HepG2 (cell line): ENCODE measurements at regions not wholly inside any gene's neighbourhood (a gene's known extent, or its start where the extent isn't known, plus 50 kb on each side); places are given as distances from the start of the nearest gene placed in this dataset.

Experiments used
- ATAC-seq: fragments of 200-7000 bp; cut with Tn5 transposase; 3 replicates; pipeline ENCODE4 v1.9.1; 2020; ENCODE audit warnings: mild to moderate bottlenecking, moderate library complexity
- BruUV-seq: library from RNA; stranded (reverse); fragments of 400-500 nt; replicated peaks from 2 replicates; lab custom pipeline; 2021; lab: Mats Ljungman, UMichigan
- CTCF ChIA-PET: fragments of 300-600 bp; formaldehyde crosslinking; extraction: SDS; loops from one replicate; lab custom pipeline; 2021; ENCODE audit warnings: low total read pairs, inconsistent platforms, low intra/inter-chr PET ratio; lab: Yijun Ruan, JAX
- POLR2A ChIA-PET: fragments of 350-600 bp; sonication (Branson Sonifier 250); formaldehyde crosslinking; loops from one replicate; lab custom pipeline; 2020; ENCODE audit warnings: antibody characterized with exemption, inconsistent platforms; lab: Yijun Ruan, JAX
- DNase-seq: peaks from one replicate; pipeline ENCODE4 v3.0.0-alpha.2; 2015; ENCODE audit warnings: low spot score
- FAIRE-seq: peaks from 3 replicates; lab custom pipeline; 2011; peaks lifted over from hg19 to GRCh38; lab: Jason Lieb, UNC
- H2AFZ ChIP-seq: one replicate; pipeline ENCODE4 v1.6.1; 2011; ENCODE audit warnings: low read length, inconsistent platforms
- H3K27ac ChIP-seq: fragments of 300-600 bp; 3 replicates; pipeline ENCODE4 v1.8.0; 2011; ENCODE audit warnings: mixed run types, mild to moderate bottlenecking, mixed read lengths, low read length, inconsistent platforms; ENCODE audit not compliant: insufficient read depth; ENCODE audit errors: extremely low read length
- H3K27me3 ChIP-seq, 2 experiments: fragments of 200-600 bp in 1 of 2; 2 replicates in 1 of 2; 3 replicates in 1 of 2; pipeline versions ENCODE4 v1.6.0 to v1.8.0; 2011; ENCODE audit warnings: low read length in 2 of 2, mild to moderate bottlenecking in 2 of 2, moderate library complexity in 2 of 2, inconsistent platforms in 1 of 2; ENCODE audit not compliant: insufficient read depth in 2 of 2, control insufficient read depth in 1 of 2
- H3K36me3 ChIP-seq, 2 experiments: fragments of 200-600 bp in 1 of 2; replicated peaks in 1 of 2; 2 replicates in 1 of 2; 3 replicates in 1 of 2; pipeline versions ENCODE4 v1.5.1 to v1.8.0; 2011; ENCODE audit warnings: low read length in 2 of 2, inconsistent platforms in 1 of 2; ENCODE audit not compliant: insufficient read depth in 2 of 2, control insufficient read depth in 1 of 2
- H3K4me1 ChIP-seq: 2 replicates; pipeline ENCODE4 v1.5.1; 2012; ENCODE audit warnings: low read length, inconsistent platforms; ENCODE audit not compliant: insufficient read depth
- H3K4me2 ChIP-seq: 2 replicates; pipeline ENCODE4 v1.6.0; 2011; ENCODE audit warnings: low read depth, low read length, inconsistent platforms
- H3K4me3 ChIP-seq, 3 experiments: fragments of 200-600 bp in 1 of 3; sonication (generic), shearing (Covaris generic) in 1 of 3; replicated peaks in 1 of 3; 2 replicates each; pipeline ENCODE4 v1.5.1; 2011 to 2016; ENCODE audit warnings: low read length in 3 of 3, inconsistent platforms in 2 of 3, low read depth in 2 of 3, mild to moderate bottlenecking in 2 of 3, control low read depth in 1 of 3, mixed read lengths in 1 of 3; ENCODE audit not compliant: insufficient read depth in 1 of 3
- H3K79me2 ChIP-seq: one replicate; pipeline ENCODE4 v1.6.1; 2011; ENCODE audit warnings: low read length, inconsistent platforms; ENCODE audit not compliant: insufficient read depth
- H3K9ac ChIP-seq: 2 replicates; pipeline ENCODE4 v1.6.0; 2011; ENCODE audit warnings: mild to moderate bottlenecking, low read depth, low read length, inconsistent platforms; ENCODE audit not compliant: insufficient read depth
- H3K9me3 ChIP-seq: 2 replicates; pipeline ENCODE4 v1.5.1; 2012; ENCODE audit warnings: mild to moderate bottlenecking, low read length
- H4K20me1 ChIP-seq: 2 replicates; pipeline ENCODE4 v1.6.0; 2011; ENCODE audit warnings: inconsistent platforms, mild to moderate bottlenecking, low read length, moderate library complexity; ENCODE audit not compliant: insufficient read depth
- AGO2 ChIP-seq: fragments of 200-400 bp; formaldehyde crosslinking; optimal IDR thresholded peaks from 2 replicates; pipeline ENCODE3; 2017; ENCODE audit warnings: mild to moderate bottlenecking, low read depth, low read length, moderate library complexity
- ARNT2 ChIP-seq: sonication (generic); formaldehyde crosslinking; IDR thresholded peaks from 2 replicates; pipeline ENCODE4 v1.8.0; 2022; ENCODE audit warnings: mild to moderate bottlenecking, low read depth, missing genetic modification reagents, moderate library complexity
- ATF5 ChIP-seq: sonication (generic); formaldehyde crosslinking; IDR thresholded peaks from 2 replicates; pipeline ENCODE4 v1.4.0; 2020; ENCODE audit warnings: mild to moderate bottlenecking, low read depth, missing genetic modification reagents
- CENPBD1 ChIP-seq: sonication (generic); formaldehyde crosslinking; IDR thresholded peaks from 2 replicates; pipeline ENCODE4 v1.8.0; 2022; ENCODE audit warnings: missing genetic modification reagents, low read depth, mild to moderate bottlenecking, borderline replicate concordance
- DR1 ChIP-seq: sonication (generic); formaldehyde crosslinking; IDR thresholded peaks from 2 replicates; pipeline ENCODE4 v1.8.0; 2021; ENCODE audit warnings: mild to moderate bottlenecking, missing genetic modification reagents, inconsistent platforms
- KMT2A ChIP-seq: sonication (generic); formaldehyde crosslinking; IDR thresholded peaks from 2 replicates; pipeline ENCODE4 v1.4.0; 2020; ENCODE audit warnings: missing genetic modification reagents
- NFATC3 ChIP-seq: sonication (generic); formaldehyde crosslinking; IDR thresholded peaks from 2 replicates; pipeline ENCODE4 v1.5.1; 2020; ENCODE audit warnings: mild to moderate bottlenecking, missing genetic modification reagents
- NR2F6 ChIP-seq, 2 experiments: IDR thresholded peaks; 2 replicates each; pipeline ENCODE4 v1.6.1; 2016; ENCODE audit warnings: antibody characterized with exemption in 1 of 2, mild to moderate bottlenecking in 1 of 2
- SCMH1 ChIP-seq: sonication (generic); formaldehyde crosslinking; IDR thresholded peaks from 2 replicates; pipeline ENCODE4 v1.9.0; 2021; ENCODE audit warnings: missing genetic modification reagents, mild to moderate bottlenecking, borderline replicate concordance
- SRY ChIP-seq: sonication (generic); formaldehyde crosslinking; IDR thresholded peaks from 2 replicates; pipeline ENCODE4 v1.8.0; 2022; ENCODE audit warnings: mild to moderate bottlenecking, missing genetic modification reagents
- TBX2 ChIP-seq: sonication (generic); formaldehyde crosslinking; IDR thresholded peaks from 2 replicates; pipeline ENCODE4 v1.5.0; 2020; ENCODE audit warnings: missing genetic modification reagents, mild to moderate bottlenecking, borderline replicate concordance
- TCF7 ChIP-seq: sonication (generic); IDR thresholded peaks from 2 replicates; pipeline ENCODE4 v1.6.1; 2016; ENCODE audit warnings: antibody characterized with exemption, low read depth
- ZMAT5 ChIP-seq: sonication (generic); formaldehyde crosslinking; IDR thresholded peaks from 2 replicates; pipeline ENCODE4 v1.5.0; 2020; ENCODE audit warnings: mild to moderate bottlenecking, low read depth, missing genetic modification reagents, borderline replicate concordance
- ZMYM4 ChIP-seq: sonication (generic); formaldehyde crosslinking; IDR thresholded peaks from 2 replicates; pipeline ENCODE4 v1.8.1; 2023; ENCODE audit warnings: mild to moderate bottlenecking, missing genetic modification reagents
- ZNF121 ChIP-seq: sonication (generic); formaldehyde crosslinking; IDR thresholded peaks from 2 replicates; pipeline ENCODE4 v1.5.0; 2020; ENCODE audit warnings: mild to moderate bottlenecking, missing genetic modification reagents
- ZNF143 ChIP-seq: sonication (generic); formaldehyde crosslinking; IDR thresholded peaks from 2 replicates; pipeline ENCODE4 v1.4.0; 2020; ENCODE audit warnings: missing genetic modification reagents
- ZNF512B ChIP-seq: sonication (generic); formaldehyde crosslinking; IDR thresholded peaks from 2 replicates; pipeline ENCODE4 v1.5.1; 2020; ENCODE audit warnings: missing genetic modification reagents, mild to moderate bottlenecking, borderline replicate concordance
- ZNF816 ChIP-seq: sonication (generic); formaldehyde crosslinking; IDR thresholded peaks from 2 replicates; pipeline ENCODE4 v1.8.0; 2022; ENCODE audit warnings: missing genetic modification reagents, mild to moderate bottlenecking, borderline replicate concordance
- ZSCAN22 ChIP-seq: sonication (generic); formaldehyde crosslinking; IDR thresholded peaks from 2 replicates; pipeline ENCODE4 v1.4.0; 2020; ENCODE audit warnings: mild to moderate bottlenecking, missing genetic modification reagents
- WGBS: methylation state at CpG from one replicate; pipeline ENCODE4 v1.1.6; 2017; ENCODE audit warnings: low lambda C conversion rate; 5-methylcytosine and 5-hydroxymethylcytosine counted together
- in situ Hi-C: cut with HindIII; loops from 2 replicates; pipeline ENCODE4 v1.10.0; 2017; ENCODE audit warnings: low pct_unique_long_range_greater_than_20kb; ENCODE audit not compliant: extremely low pct_ligation_motif_present
- intact Hi-C: fragments of 100-400 bp; cut with micrococcal nuclease; formaldehyde crosslinking; loops from one replicate; pipeline ENCODE4 v1.10.0; 2022; ENCODE audit not compliant: unreplicated experiment

- no peaks in the 10 kb centered on the region for H3K9me3 ChIP-seq
- in situ Hi-C loops = no loop called here
- H3K4me2 ChIP-seq = no peak overlapping the region
- no peak overlapping the region for H2AFZ ChIP-seq
- no peak overlapping the region for H3K4me3 ChIP-seq
- ChIA-PET POLR2A (no interaction called here), CTCF (no interaction called here)
- no peaks in the 10 kb centered on the region for H4K20me1 ChIP-seq
- WGBS = 32% methylated on average over 2 of the region's 2 CpGs
- TF ChIP-seq NR2F6 (IDR thresholded peaks at IDR 0.05) (no peak), NR2F6 (CRISPR knock-in tag; IDR thresholded peaks at IDR 0.05) (no peak), SRY (CRISPR knock-in tag) (no peak), DR1 (CRISPR knock-in tag) (no peak), ZNF143 (CRISPR knock-in tag) (no peak), ZSCAN22 (CRISPR knock-in tag) (no peak), AGO2 (no peak), ZNF816 (CRISPR knock-in tag) (no peak), SCMH1 (no peak), ATF5 (no peak), ZNF512B (CRISPR knock-in tag) (no peak), TCF7 (no peak), ARNT2 (no peak), NFATC3 (CRISPR knock-in tag) (no peak), KMT2A (no peak), ZMYM4 (CRISPR knock-in tag) (no peak), CENPBD1 (CRISPR knock-in tag) (no peak), ZMAT5 (CRISPR knock-in tag) (no peak), ZNF121 (CRISPR knock-in tag) (no peak), TBX2 (CRISPR knock-in tag) (no peak)
- no peaks in the 10 kb centered on the region for H3K36me3 ChIP-seq
- BruUV-seq = no TSS peak
- no peak for ATAC-seq
- no peaks in the 10 kb centered on the region for H3K27me3 ChIP-seq
- H3K79me2 ChIP-seq = no peaks in the 10 kb centered on the region
- H3K9ac ChIP-seq = no peak overlapping the region
- no peak overlapping the region for H3K27ac ChIP-seq
- no peak for FAIRE-seq
- no peak for DNase-seq
- no peaks in the 10 kb centered on the region for H3K4me1 ChIP-seq
- intact Hi-C loops = no loop called here
Measured at GRCh38 chr4:34964613-34965012, 1279.7 kb downstream of the ARAP2 start.
